GM03348 (cell line): ENCODE measurements at regions not wholly inside any gene's neighbourhood (a gene's known extent, or its start where the extent isn't known, plus 50 kb on each side); places are given as distances from the start of the nearest gene placed in this dataset.
"Not testable (repeated sequence)": the region's sequence is repeated elsewhere in the genome, so short reads cannot be mapped to it uniquely, and the experiment has no call there.

Experiments used
- DNase-seq: peaks from one replicate; pipeline ENCODE4 v3.0.0; 2012; ENCODE audit warnings: low spot score

DNA sequence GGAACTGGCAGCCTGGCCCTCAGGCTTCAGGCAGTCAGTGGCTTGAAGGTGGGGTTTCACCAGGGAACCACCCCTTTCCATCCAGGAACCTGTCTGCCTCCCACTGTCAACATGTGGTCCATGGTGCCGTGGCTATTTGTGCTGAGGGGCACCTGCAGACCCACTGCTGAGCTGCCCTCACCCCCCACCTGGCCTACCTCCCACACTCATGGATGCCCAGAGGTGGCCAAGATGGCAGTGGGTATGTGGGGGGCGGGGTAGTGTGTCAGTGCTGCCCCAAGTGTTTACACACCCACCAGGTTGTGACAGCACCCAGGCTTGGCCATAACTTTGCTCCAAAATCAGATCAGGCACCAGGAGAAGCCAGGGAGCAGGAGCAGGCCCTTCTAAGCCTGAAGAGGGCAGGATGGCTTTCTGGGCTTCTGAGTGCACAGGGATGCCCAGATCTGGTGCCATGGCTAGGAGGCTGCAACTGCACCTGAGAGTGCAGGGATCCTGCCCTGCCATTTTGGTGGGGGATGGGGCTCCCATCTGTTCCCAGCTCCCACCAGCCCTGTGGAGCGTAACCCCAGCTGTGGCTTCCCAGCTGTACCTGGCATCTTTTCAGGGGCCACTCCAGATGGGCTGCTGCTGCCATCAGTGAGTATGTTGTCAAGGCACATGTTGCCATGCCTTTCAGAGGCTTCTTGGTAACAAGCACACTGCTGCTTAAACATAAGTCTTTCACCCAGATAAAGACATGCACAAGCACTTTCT, 263.9 kb downstream of the LRIG3 start:
- DNase-seq: no peak

GRCh38 chr12:58657190-58657589, 263.1 kb downstream of the LRIG3 start:
- DNase-seq: no peak

DNA sequence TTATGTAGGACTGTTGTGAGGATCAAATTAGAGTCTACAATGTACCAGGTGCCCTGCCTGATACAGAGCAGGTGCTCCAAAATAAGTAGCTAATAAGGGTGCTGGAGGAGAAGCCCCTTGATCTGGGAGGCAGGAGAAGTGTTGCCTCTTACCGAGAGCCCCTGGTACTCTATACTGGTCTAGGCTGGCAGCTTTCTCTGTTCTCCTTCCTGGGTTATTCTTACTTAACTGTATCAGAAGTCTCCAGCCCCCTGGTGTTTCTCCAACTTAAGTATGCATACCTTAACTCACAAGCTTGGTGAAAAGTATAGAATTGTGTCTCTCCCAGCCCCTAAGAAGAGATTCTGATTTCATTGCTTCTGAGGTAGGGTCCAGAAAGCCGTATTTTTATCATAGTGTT, 254.9 kb downstream of the LRIG3 start:
- no peak for DNase-seq

DNA sequence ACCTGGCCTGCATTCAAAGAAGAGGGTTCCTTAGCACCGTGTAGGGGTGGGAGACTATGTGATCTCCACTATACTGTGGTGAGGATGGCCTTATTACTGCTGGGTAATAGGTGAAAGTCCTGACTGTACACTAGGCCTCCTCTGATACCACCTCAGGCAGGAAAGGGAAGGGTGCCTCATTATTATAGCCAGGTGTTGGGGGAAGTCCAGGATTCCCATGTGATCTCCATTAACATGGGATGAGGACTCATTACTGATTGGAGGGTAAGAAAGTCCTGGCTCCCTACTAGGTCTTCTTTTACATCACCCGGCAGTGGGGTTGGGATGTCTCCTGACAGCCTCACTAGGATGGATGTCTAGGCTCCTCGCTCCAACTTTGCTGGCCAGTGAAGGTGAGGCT, 252.1 kb downstream of the LRIG3 start:
- no peak for DNase-seq

DNA sequence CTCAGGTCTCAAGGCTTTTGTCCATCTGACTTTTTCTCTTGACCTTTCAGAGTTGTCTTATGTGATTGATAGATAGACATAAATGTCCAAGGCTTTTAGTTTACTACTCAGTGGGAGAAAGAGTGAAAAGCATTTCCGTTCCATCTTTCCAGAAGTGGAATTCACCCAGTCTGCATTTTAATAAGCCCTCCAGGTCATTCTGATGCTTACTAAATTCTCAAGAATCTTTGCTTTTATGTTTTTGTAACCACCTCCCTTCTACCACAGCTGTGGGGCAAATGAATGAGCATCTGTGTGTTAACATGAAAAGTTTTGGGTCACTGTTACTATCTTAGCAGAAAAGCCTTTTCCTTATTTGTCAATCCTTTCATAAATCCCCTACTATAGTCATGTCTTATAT, 251.4 kb downstream of the LRIG3 start:
- peak; percentile 51 for DNase-seq

- no peak for DNase-seq
Observed at GRCh38 chr12:58670623-58671022, 249.7 kb downstream of the LRIG3 start.

- DNase-seq: no peak
Observed at GRCh38 chr12:58671196-58671595, 249.1 kb downstream of the LRIG3 start.

- DNase-seq: no peak
Observed at GRCh38 chr12:58673021-58673420, 247.3 kb downstream of the LRIG3 start.

DNA sequence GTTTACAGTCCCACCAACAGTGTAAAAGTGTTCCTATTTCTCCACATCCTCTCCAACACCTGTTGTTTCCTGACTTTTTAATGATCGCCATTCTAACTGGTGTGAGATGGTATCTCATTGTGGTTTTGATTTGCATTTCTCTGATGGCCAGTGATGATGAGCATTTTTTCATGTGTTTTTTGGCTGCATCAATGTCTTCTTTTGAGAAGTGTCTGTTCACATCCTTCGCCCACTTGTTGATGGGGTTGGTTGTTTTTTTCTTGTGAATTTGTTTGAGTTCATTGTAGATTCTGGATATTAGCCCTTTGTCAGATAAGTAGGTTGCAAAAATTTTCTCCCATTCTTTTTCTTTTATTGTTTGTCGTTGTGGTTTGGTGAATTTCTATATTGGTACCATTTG, 242.5 kb downstream of the LRIG3 start:
- not testable (repeated sequence) for DNase-seq

GRCh38 chr12:58678753-58679152, 241.6 kb downstream of the LRIG3 start:
- DNase-seq: no peak

DNA sequence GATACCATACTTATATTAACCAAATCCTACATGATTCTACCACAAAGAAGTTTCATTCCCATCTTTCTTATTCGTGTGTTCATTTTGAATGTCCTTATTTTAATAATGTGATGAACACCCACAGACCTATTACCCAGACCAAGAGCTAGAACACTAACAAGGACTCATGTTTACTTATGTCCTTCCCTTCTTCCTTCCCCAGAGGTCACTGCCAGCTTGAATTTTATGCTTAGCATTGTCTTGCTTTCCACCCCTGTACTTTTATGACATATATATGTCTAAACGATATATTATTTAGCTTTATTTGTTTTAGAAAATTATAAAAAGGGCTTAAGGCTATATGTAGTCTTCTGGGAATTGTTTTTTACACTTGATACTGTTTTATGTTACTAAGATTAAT, 238.6 kb downstream of the LRIG3 start:
- DNase-seq: no peak

DNA sequence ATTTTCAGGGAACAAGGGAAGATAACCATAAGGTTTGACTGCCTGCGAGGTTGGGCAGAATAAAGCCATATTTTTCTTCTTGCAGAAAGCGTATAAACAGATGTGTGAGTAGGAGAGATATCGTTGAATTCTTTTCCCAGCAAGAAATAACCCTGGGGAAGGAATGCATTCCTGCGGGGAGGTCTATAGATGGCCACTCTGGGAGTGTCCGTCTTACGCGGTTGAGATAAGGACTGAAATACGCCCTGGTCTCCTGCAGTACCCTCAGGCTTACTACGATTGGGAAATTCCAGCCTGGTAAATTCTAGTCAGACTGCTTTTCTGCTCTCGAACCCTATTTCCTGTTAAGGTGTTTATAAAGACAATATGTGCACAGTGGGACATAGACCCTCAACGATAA, 225.0 kb downstream of the LRIG3 start:
- no peak for DNase-seq

DNA sequence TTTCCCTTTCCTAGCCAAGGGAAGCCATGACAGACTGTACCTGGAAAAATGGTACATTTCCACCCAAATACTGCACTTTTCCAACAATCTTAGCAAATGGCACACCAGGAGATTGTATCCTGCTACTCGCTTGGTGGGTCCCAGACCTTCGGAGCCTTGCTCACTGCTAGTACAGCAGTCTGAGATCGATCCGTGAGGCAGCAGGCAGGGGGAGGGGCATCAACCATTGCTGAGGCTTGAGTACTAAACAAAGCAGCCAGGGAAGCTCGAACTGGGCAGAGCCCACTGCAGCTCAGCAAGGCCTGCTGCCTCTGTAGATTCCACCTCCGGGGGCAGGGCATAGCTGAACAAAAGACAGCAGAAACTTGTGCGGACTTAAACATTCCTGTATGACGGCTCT, 218.8 kb downstream of the LRIG3 start:
- no peak for DNase-seq

- peak; percentile 33 for DNase-seq
Observed at GRCh38 chr12:58703866-58704265, 216.4 kb downstream of the LRIG3 start.

GRCh38 chr12:58704770-58705169, 215.5 kb downstream of the LRIG3 start:
- not testable (repeated sequence) for DNase-seq

- no peak for DNase-seq
Observed at GRCh38 chr12:58710901-58711300, 209.4 kb downstream of the LRIG3 start.

DNA sequence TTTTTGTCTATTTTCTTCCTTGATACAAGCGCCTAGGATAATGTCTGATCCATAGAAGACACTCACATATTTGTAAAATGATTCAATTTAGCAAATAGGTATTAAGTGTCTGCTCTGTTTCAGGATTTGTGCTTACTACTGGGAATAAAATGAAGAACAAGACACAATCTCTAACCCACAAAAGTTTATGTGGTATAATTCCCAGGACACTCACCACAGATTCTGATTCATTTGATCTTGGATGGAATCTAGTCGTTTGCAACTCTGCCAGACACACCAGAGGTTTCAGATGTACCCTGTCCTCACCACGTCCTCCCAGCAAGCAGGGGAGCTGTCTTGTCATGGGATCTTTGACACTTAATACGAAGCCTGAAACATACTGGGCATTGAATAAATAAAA, 208.3 kb downstream of the LRIG3 start:
- peak; percentile 61 for DNase-seq

DNA sequence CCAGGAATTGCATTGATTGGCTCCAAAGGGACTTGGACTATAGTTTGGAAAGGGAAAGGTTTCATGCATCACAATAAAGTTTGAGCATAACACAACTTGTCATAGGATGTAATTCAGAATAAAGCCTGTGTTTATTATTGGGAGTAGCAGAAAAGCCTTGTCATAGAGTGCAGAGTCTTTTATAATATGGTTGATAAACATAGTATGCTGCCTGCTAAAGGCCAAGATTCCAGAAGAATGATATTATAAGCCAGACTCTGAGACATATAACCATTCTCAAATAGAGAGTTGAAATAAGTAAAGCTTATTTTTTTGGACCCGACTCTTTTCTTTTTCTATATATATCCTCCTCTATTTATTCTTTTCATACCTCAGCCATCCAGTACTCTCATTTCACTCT, 207.3 kb downstream of the LRIG3 start:
- no peak for DNase-seq

DNA sequence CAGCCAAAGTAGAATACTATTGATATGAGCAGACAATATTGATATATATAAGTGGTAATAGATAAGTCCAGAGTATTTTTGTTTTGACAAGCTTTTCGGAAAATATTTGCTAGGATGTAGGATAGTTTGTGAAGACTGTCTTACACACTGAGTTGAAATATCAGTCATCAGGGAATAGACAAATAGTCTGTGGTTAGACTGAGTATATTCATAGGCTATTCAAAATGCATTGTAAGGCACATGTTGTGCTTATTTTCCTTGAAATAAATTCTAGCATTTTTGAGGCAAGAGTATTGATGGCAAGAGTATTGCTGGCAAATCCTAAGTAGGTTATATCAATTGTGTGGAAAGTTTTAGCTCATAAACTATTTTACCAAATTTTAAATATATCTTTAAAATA, 201.1 kb downstream of the LRIG3 start:
- DNase-seq: no peak

- no peak for DNase-seq
Observed at GRCh38 chr12:58720421-58720820, 199.9 kb downstream of the LRIG3 start.

DNA sequence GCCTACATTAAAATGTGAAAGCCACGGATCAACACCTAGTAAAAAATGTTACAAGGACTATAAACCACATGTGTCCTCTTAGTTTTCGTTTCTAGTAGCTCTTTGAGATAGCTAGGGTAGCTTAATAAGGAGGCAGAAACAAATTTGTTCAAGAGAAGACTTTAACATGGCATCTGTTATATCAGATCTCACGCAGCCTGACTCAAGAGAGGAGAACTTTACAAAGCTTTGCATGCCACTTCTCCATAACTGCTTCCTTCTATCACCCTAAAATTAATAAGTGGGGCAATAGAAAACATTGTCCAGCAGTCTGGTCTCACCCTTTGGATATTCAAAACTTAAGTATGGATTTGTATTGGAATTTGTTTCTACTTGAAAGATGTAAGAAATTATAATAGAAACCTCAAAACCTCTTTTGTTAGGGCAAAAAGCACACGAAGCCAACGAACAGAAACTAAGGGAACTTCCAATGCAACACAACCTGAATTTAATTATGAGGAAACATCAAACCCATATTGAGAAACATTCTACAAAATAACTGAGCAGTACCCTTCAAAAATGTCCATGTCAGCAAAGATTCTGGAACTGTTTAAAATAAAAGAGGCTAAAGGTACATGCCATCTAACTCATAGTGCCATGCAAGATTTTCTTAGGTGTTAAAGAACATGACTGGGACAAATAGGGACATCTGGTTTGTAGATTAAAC, 194.8 kb downstream of the LRIG3 start:
- no peak for DNase-seq

DNA sequence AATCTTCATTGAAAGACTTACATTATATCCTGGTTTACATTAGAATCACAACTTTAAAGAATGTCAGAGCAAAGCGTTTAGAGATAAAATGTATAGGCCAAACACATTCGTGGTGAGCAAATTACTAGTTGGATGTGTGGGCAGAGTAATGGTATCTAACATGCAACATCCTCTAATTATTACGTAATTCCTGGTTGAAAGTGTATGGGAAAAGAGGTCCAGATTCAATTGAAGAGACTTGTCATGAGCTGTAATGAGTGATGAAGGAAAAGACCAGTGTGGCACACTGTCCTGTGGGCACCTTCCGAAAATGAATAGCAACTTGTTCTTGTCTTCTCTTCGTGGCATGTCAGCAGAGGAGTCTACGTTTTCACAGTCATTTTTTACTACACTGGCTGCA, 192.8 kb downstream of the LRIG3 start:
- no peak for DNase-seq

- DNase-seq: no peak
Observed at GRCh38 chr12:58728397-58728796, 191.9 kb downstream of the LRIG3 start.

DNA sequence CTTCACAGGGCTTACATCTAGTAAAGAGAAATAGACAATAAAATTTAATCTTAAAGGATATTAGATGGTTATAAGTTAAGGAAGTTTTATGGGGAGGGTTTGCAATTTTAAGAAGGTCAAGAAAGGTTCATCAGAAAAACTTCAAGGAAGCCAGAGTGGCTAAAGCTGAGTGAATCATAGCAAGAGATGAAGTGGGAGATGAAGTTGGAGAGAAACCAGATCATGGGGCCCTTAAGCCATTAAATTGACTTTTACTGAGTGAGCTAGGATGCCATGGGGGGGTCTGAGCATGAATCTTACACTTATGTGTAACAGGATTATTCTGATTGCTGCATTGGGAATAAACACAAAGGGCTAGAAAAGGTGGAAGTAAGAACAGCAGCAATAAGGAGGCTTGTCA, 189.2 kb downstream of the LRIG3 start:
- DNase-seq: no peak
